HEK293 (cell line): ENCODE measurements at regions not wholly inside any gene's neighbourhood (a gene's known extent, or its start where the extent isn't known, plus 50 kb on each side); places are given as distances from the start of the nearest gene placed in this dataset.

ENCODE experiments used
- CTCF ChIA-PET: fragments of 350-600 bp; formaldehyde crosslinking; extraction: SDS; loops from one replicate; lab custom pipeline; 2021; ENCODE audit warnings: antibody characterized with exemption; lab: Yijun Ruan, JAX
- POLR2A ChIA-PET: fragments of 300-600 bp; formaldehyde crosslinking; extraction: SDS; loops from one replicate; lab custom pipeline; 2020; ENCODE audit warnings: antibody characterized with exemption, inconsistent platforms; lab: Yijun Ruan, JAX
- H3K27ac ChIP-seq: fragments of 200-500 bp; sonication (Bioruptor generic); 2 replicates; pipeline ENCODE4 v1.5.1; 2014; ENCODE audit warnings: low read depth, low read length, control low read depth, inconsistent platforms; ENCODE audit errors: extremely low read depth
- H3K36me3 ChIP-seq, 2 experiments: fragments of 200-500 bp in 1 of 2; sonication (Bioruptor generic) in 1 of 2; 1 replicate in 1 of 2; 2 replicates in 1 of 2; pipeline ENCODE4 v1.5.1; 2014 to 2017; ENCODE audit warnings: inconsistent platforms in 2 of 2, low read length in 2 of 2; ENCODE audit not compliant: control insufficient read depth in 2 of 2, insufficient read depth in 1 of 2
- H3K4me1 ChIP-seq: fragments of 200-500 bp; sonication (Bioruptor generic); 2 replicates; pipeline ENCODE4 v1.5.1; 2014; ENCODE audit warnings: mild to moderate bottlenecking, low read length, inconsistent platforms; ENCODE audit not compliant: control insufficient read depth, insufficient read depth
- H3K4me3 ChIP-seq: 2 replicates; pipeline ENCODE4 v1.5.1; 2011; ENCODE audit warnings: low read depth, mild to moderate bottlenecking, control low read depth, low read length, moderate library complexity
- H3K9me3 ChIP-seq: fragments of 200-500 bp; sonication (Bioruptor generic); 2 replicates; pipeline ENCODE4 v1.5.1; 2014; ENCODE audit warnings: low read depth, low read length, inconsistent platforms; ENCODE audit not compliant: control insufficient read depth, insufficient read depth
- HOXD13 ChIP-seq: sonication (generic); formaldehyde crosslinking; IDR thresholded peaks from 2 replicates; pipeline ENCODE4 v1.8.0; 2022; ENCODE audit warnings: missing genetic modification reagents, borderline replicate concordance
- IKZF3 ChIP-seq: fragments of 450-650 bp; IDR thresholded peaks from 2 replicates; pipeline ENCODE4 v1.5.0; 2018; ENCODE audit warnings: missing biosample characterization, mild to moderate bottlenecking, missing genetic modification characterization, moderate library complexity
- KLF8 ChIP-seq: fragments of 450-650 bp; formaldehyde crosslinking; IDR thresholded peaks from 2 replicates; pipeline ENCODE4 v1.5.1; 2016; ENCODE audit warnings: missing biosample characterization, missing genetic modification characterization
- OSR2 ChIP-seq: fragments of 450-650 bp; formaldehyde crosslinking; IDR thresholded peaks from 2 replicates; pipeline ENCODE4 v1.5.1; 2016; ENCODE audit warnings: missing biosample characterization, missing genetic modification characterization
- OVOL3 ChIP-seq: fragments of 450-650 bp; formaldehyde crosslinking; IDR thresholded peaks from 2 replicates; pipeline ENCODE4 v1.5.1; 2016; ENCODE audit warnings: missing biosample characterization, missing genetic modification characterization
- RBAK ChIP-seq: fragments of 450-650 bp; formaldehyde crosslinking; IDR thresholded peaks from 2 replicates; pipeline ENCODE4 v1.5.1; 2016; ENCODE audit warnings: missing biosample characterization, missing genetic modification characterization
- WT1 ChIP-seq: fragments of 450-650 bp; formaldehyde crosslinking; IDR thresholded peaks from 2 replicates; pipeline ENCODE4 v1.5.1; 2016; ENCODE audit warnings: missing biosample characterization, missing genetic modification characterization
- ZBTB17 ChIP-seq: fragments of 450-650 bp; formaldehyde crosslinking; IDR thresholded peaks from 2 replicates; pipeline ENCODE4 v1.5.1; 2016; ENCODE audit warnings: missing biosample characterization, missing genetic modification characterization
- ZBTB48 ChIP-seq: fragments of 450-650 bp; formaldehyde crosslinking; IDR thresholded peaks from 2 replicates; pipeline ENCODE4 v1.5.1; 2016; ENCODE audit warnings: missing biosample characterization, missing genetic modification characterization
- ZNF112 ChIP-seq: fragments of 450-650 bp; formaldehyde crosslinking; IDR thresholded peaks from 2 replicates; pipeline ENCODE4 v1.5.0; 2017; ENCODE audit warnings: missing biosample characterization, missing genetic modification characterization
- ZNF132 ChIP-seq: fragments of 450-650 bp; formaldehyde crosslinking; IDR thresholded peaks from 2 replicates; pipeline ENCODE4 v1.5.1; 2017; ENCODE audit warnings: missing biosample characterization, missing genetic modification characterization, borderline replicate concordance
- ZNF157 ChIP-seq: fragments of 450-650 bp; formaldehyde crosslinking; IDR thresholded peaks from 2 replicates; pipeline ENCODE4 v1.5.1; 2016; ENCODE audit warnings: missing biosample characterization, missing genetic modification characterization
- ZNF19 ChIP-seq: fragments of 450-650 bp; formaldehyde crosslinking; IDR thresholded peaks from 2 replicates; pipeline ENCODE4; 2016; ENCODE audit warnings: missing biosample characterization, missing genetic modification characterization, low read depth
- ZNF37A ChIP-seq: fragments of 450-650 bp; IDR thresholded peaks from 2 replicates; pipeline ENCODE4 v1.5.1; 2018; ENCODE audit warnings: missing biosample characterization, missing genetic modification characterization
- ZNF394 ChIP-seq: fragments of 450-650 bp; formaldehyde crosslinking; IDR thresholded peaks from 2 replicates; pipeline ENCODE4 v1.5.1; 2016; ENCODE audit warnings: missing biosample characterization, missing genetic modification characterization, mild to moderate bottlenecking, moderate library complexity, borderline replicate concordance
- ZNF416 ChIP-seq: fragments of 450-650 bp; formaldehyde crosslinking; IDR thresholded peaks from 2 replicates; pipeline ENCODE4 v1.5.1; 2016; ENCODE audit warnings: missing biosample characterization, missing genetic modification characterization
- ZNF548 ChIP-seq: fragments of 450-650 bp; formaldehyde crosslinking; IDR thresholded peaks from 2 replicates; pipeline ENCODE4 v1.5.1; 2016; ENCODE audit warnings: missing biosample characterization, missing genetic modification characterization
- ZNF623 ChIP-seq: fragments of 450-650 bp; formaldehyde crosslinking; IDR thresholded peaks from 2 replicates; pipeline ENCODE4 v1.5.1; 2016; ENCODE audit warnings: missing biosample characterization, missing genetic modification characterization
- ZNF777 ChIP-seq: fragments of 450-650 bp; formaldehyde crosslinking; IDR thresholded peaks from 2 replicates; pipeline ENCODE4 v1.5.1; 2017; ENCODE audit warnings: missing biosample characterization, missing genetic modification characterization, borderline replicate concordance
- ZNF791 ChIP-seq: fragments of 450-650 bp; formaldehyde crosslinking; IDR thresholded peaks from 2 replicates; pipeline ENCODE4 v1.5.1; 2016; ENCODE audit warnings: missing biosample characterization, missing genetic modification characterization
- TF ChIP-seq, protein P1 (sequence below): fragments of 450-650 bp; formaldehyde crosslinking; IDR thresholded peaks from 2 replicates; pipeline ENCODE4 v1.5.1; 2017; ENCODE audit warnings: missing biosample characterization, missing genetic modification characterization
- TF ChIP-seq, protein P2 (sequence below): fragments of 450-650 bp; formaldehyde crosslinking; IDR thresholded peaks from 2 replicates; pipeline ENCODE4 v1.5.1; 2016; ENCODE audit warnings: missing biosample characterization, missing genetic modification characterization
- TF ChIP-seq, protein P3 (sequence below): fragments of 450-650 bp; formaldehyde crosslinking; IDR thresholded peaks from 2 replicates; pipeline ENCODE4 v1.5.1; 2016; ENCODE audit warnings: missing biosample characterization, missing genetic modification characterization

DNA sequence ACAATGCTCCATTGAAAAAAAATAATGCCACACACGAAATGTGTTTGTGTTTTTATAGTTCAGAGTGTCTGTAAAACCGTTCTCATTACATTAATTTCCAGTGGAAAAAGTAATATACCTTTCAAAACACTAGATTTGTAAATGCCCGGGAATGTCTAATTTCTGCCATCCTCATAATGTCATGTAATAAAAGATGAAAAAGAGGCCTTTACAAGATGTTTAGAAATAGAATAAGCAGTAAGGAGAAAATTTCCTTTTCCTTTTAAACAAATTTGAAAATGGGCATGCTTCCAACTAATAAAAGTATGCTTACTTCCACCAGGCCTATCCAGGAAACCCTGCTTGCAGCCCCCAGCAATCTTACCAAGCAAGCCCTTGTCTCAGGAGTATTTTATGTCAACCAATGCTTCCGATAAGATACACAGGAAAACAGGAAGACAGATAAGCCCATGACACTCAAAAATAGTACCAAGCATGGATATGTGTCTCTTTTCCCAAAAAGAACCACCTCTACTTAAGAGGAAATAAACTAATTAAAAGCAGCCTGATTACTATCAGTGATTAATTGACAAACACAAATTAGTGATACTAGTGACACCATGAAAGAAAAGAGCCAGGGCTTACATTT lies 894.7 kb upstream of the INTU start:
- TF ChIP-seq ZNF394 (tag by site-specific recombination), result no peak
- CTCF ChIA-PET, result no interaction called here
- Histone ChIP-seq H3K36me3 (no peaks in the 10 kb centered on the region), H3K4me3 (no peak overlapping the region), H3K27ac (no peak overlapping the region), H3K4me1 (no peaks in the 10 kb centered on the region), H3K9me3 (no peaks in the 10 kb centered on the region)
- POLR2A ChIA-PET, result no interaction called here

DNA sequence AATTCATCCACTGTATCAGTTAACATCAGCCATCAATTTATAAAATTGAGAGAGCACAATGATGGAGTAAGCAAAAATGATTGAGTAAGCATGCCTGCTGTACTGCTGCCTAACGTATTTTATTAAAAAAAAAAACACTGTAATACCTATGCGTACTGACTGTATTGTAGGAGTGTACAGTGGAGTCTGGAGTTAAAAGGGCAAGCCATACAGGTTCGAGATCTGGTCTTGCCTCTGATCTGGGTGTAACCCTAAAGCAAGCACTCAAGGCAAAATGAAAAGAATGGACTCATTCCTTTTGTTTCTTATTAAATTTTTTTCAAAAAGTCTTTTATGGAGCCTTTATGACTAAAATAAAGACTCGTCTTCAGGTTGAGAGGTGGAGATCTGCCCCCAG lies 894.2 kb upstream of the INTU start:
- Histone ChIP-seq H3K4me3 (no peak overlapping the region), H3K9me3 (no peaks in the 10 kb centered on the region), H3K27ac (no peak overlapping the region), H3K4me1 (no peaks in the 10 kb centered on the region), H3K36me3 (no peaks in the 10 kb centered on the region)
- TF ChIP-seq IKZF3 (tag by site-specific recombination) (no peak), ZNF777 (tag by site-specific recombination) (no peak), ZNF548 (no peak), ZNF791 (no peak), ZNF19 (tag by site-specific recombination) (no peak), WT1 (no peak), ZNF157 (tag by site-specific recombination) (no peak), ZNF416 (tag by site-specific recombination) (no peak), ZBTB17 (tag by site-specific recombination) (no peak), HOXD13 (CRISPR knock-in tag) (no peak)
- TF ChIP-seq, protein P1, sequence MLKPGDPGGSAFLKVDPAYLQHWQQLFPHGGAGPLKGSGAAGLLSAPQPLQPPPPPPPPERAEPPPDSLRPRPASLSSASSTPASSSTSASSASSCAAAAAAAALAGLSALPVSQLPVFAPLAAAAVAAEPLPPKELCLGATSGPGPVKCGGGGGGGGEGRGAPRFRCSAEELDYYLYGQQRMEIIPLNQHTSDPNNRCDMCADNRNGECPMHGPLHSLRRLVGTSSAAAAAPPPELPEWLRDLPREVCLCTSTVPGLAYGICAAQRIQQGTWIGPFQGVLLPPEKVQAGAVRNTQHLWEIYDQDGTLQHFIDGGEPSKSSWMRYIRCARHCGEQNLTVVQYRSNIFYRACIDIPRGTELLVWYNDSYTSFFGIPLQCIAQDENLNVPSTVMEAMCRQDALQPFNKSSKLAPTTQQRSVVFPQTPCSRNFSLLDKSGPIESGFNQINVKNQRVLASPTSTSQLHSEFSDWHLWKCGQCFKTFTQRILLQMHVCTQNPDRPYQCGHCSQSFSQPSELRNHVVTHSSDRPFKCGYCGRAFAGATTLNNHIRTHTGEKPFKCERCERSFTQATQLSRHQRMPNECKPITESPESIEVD (tag by site-specific recombination), result no peak
- ChIA-PET CTCF (no interaction called here), POLR2A (no interaction called here)

DNA sequence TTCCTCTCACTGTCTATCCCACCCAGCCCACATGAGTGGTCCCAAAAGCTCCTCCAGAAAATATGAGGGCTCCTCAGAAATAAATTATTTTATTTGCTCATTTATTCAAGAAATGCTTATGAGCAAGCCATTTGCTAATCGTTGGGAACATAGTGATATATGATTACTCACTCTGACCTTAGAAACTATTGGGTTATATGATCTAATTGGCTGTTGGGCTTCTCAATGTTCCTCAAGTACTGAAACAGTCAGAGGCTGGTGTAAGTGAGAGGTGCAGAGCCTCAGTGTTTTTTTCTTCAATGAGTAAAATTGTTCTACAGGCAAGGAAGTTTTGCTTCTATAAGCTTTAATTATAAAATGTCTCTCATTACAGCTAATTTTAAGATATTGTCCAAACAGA lies 893.8 kb upstream of the INTU start:
- CTCF ChIA-PET, result no interaction called here
- no peak for TF ChIP-seq ZNF623 (tag by site-specific recombination)
- Histone ChIP-seq H3K9me3 (no peaks in the 10 kb centered on the region), H3K4me1 (no peaks in the 10 kb centered on the region), H3K27ac (no peak overlapping the region), H3K4me3 (no peak overlapping the region), H3K36me3 (no peaks in the 10 kb centered on the region)
- POLR2A ChIA-PET, result no interaction called here

DNA sequence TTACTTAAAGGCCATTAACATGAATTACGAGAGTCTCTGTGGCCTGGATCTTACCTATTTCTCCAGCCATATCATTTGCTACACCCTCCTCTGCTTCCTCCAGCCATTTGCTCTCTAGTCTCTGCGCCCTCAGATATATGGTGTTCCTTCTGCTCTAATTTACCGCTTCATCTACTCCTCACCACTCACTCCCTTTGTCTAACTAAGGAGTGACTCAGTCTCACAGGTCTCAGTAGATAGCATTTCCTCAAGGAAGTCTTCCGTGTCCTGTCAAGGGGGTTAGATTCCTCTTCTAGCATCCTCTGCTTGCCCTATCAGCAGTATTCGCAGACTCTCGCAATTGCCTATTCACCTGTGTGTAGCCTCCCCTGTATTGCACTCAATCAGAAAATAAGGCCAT lies 892.1 kb upstream of the INTU start:
- H3K27ac ChIP-seq, result no peak overlapping the region
- no peaks in the 10 kb centered on the region for H3K4me1 ChIP-seq
- POLR2A ChIA-PET, result no interaction called here
- H3K36me3 ChIP-seq, result no peaks in the 10 kb centered on the region
- CTCF ChIA-PET, result no interaction called here
- H3K9me3 ChIP-seq, result no peaks in the 10 kb centered on the region
- no peak overlapping the region for H3K4me3 ChIP-seq
- TF ChIP-seq, protein P2, sequence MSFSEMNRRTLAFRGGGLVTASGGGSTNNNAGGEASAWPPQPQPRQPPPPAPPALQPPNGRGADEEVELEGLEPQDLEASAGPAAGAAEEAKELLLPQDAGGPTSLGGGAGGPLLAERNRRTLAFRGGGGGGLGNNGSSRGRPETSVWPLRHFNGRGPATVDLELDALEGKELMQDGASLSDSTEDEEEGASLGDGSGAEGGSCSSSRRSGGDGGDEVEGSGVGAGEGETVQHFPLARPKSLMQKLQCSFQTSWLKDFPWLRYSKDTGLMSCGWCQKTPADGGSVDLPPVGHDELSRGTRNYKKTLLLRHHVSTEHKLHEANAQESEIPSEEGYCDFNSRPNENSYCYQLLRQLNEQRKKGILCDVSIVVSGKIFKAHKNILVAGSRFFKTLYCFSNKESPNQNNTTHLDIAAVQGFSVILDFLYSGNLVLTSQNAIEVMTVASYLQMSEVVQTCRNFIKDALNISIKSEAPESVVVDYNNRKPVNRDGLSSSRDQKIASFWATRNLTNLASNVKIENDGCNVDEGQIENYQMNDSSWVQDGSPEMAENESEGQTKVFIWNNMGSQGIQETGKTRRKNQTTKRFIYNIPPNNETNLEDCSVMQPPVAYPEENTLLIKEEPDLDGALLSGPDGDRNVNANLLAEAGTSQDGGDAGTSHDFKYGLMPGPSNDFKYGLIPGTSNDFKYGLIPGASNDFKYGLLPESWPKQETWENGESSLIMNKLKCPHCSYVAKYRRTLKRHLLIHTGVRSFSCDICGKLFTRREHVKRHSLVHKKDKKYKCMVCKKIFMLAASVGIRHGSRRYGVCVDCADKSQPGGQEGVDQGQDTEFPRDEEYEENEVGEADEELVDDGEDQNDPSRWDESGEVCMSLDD (tag by site-specific recombination), result no peak
- TF ChIP-seq ZNF132 (tag by site-specific recombination) (no peak), KLF8 (no peak), ZNF37A (tag by site-specific recombination) (no peak), ZBTB48 (tag by site-specific recombination) (no peak), RBAK (tag by site-specific recombination) (no peak), OVOL3 (tag by site-specific recombination) (no peak), ZNF112 (tag by site-specific recombination) (no peak), OSR2 (tag by site-specific recombination) (no peak)
- TF ChIP-seq, protein P3, sequence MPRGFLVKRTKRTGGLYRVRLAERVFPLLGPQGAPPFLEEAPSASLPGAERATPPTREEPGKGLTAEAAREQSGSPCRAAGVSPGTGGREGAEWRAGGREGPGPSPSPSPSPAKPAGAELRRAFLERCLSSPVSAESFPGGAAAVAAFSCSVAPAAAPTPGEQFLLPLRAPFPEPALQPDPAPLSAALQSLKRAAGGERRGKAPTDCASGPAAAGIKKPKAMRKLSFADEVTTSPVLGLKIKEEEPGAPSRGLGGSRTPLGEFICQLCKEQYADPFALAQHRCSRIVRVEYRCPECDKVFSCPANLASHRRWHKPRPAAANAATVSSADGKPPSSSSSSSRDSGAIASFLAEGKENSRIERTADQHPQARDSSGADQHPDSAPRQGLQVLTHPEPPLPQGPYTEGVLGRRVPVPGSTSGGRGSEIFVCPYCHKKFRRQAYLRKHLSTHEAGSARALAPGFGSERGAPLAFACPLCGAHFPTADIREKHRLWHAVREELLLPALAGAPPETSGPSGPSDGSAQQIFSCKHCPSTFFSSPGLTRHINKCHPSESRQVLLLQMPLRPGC (tag by site-specific recombination), result no peak
